Prostate gland (tissue), 2 donors: ENCODE measurements at regions not wholly inside any gene's neighbourhood (a gene's known extent, or its start where the extent isn't known, plus 50 kb on each side); places are given as distances from the start of the nearest gene placed in this dataset.

ENCODE experiments used
- DNase-seq: peaks from one replicate; pipeline ENCODE4 v3.0.0-alpha.2; 2019; ENCODE audit warnings: low spot score
- H3K27ac ChIP-seq, 2 donors: fragments of 200-600 bp; sonication (generic); 2 replicates each; pipeline ENCODE4 v1.5.1; 2017 to 2019
- H3K27me3 ChIP-seq: fragments of 200-600 bp; sonication (generic); replicated peaks from 2 replicates; pipeline ENCODE4 v1.5.1; 2019; ENCODE audit not compliant: insufficient read depth
- H3K36me3 ChIP-seq, 2 donors: fragments of 200-600 bp; sonication (generic); 1 replicate in 1 of 2; 2 replicates in 1 of 2; pipeline versions ENCODE4 v1.5.1 to v1.8.1; 2017 to 2019
- H3K4me1 ChIP-seq: fragments of 200-600 bp; sonication (generic); replicated peaks from 2 replicates; pipeline ENCODE4 v1.5.1; 2019
- H3K4me3 ChIP-seq, 2 donors: fragments of 200-600 bp; sonication (generic); 2 replicates each; pipeline ENCODE4 v1.5.1; 2017 to 2019
- H3K9me3 ChIP-seq: fragments of 200-600 bp; sonication (generic); 2 replicates; pipeline ENCODE4 v1.5.1; 2017
- CTCF ChIP-seq, 4 experiments: fragments of 200-600 bp in 2 of 4; fragments of 450-650 bp in 2 of 4; sonication (generic) in 2 of 4; IDR thresholded peaks; 1 replicate in 3 of 4; 2 replicates in 1 of 4; pipeline ENCODE4 v1.5.1; 2016 to 2019; ENCODE audit warnings: antibody characterized with exemption in 4 of 4, mild to moderate bottlenecking in 2 of 4, moderate library complexity in 2 of 4
- POLR2A ChIP-seq: fragments of 450-650 bp; IDR thresholded peaks from one replicate; pipeline ENCODE4 v1.6.1; 2016; ENCODE audit warnings: antibody characterized with exemption, mild to moderate bottlenecking
- POLR2AphosphoS5 ChIP-seq: sonication (generic); formaldehyde crosslinking; IDR thresholded peaks from one replicate; pipeline ENCODE4 v1.6.1; 2017; ENCODE audit warnings: antibody characterized with exemption
- WGBS: methylation state at CpG from one replicate; pipeline ENCODE4 v1.1.5; 2018; 5-methylcytosine and 5-hydroxymethylcytosine counted together
- intact Hi-C: fragments of 100-400 bp; cut with DNase I; formaldehyde crosslinking; loops from one replicate; pipeline ENCODE4 v1.14.2; 2022

GRCh38 chr11:32328392-32328791, 106.9 kb downstream of the WT1 start:
- 78% methylated on average over 1 of the region's 1 CpG for WGBS
- no peak overlapping the region for H3K27ac ChIP-seq
- no peaks in the 10 kb centered on the region for H3K9me3 ChIP-seq
- TF ChIP-seq CTCF (IDR thresholded peaks at IDR 0.05) (no peak), POLR2AphosphoS5 (no peak), POLR2A (no peak)
- H3K27me3 ChIP-seq: no peaks in the 10 kb centered on the region
- no peak overlapping the region for H3K4me3 ChIP-seq
- H3K4me1 ChIP-seq: no peaks in the 10 kb centered on the region
- H3K36me3 ChIP-seq: no peaks in the 10 kb centered on the region
- DNase-seq: no peak
- intact Hi-C loops: loop anchor here (10.0 kb wide), 1 partner anchor 286 kb away; no protein-coding TSS in a partner anchor

GRCh38 chr11:32331098-32331497, 104.2 kb downstream of the WT1 start:
- TF ChIP-seq POLR2A (no peak), POLR2AphosphoS5 (no peak), CTCF (IDR thresholded peaks at IDR 0.05) (no peak)
- 68% methylated on average over 10 of the region's 10 CpGs for WGBS
- intact Hi-C loops: no loop called here
- Histone ChIP-seq H3K4me1 (no peaks in the 10 kb centered on the region), H3K4me3 (no peak overlapping the region), H3K27me3 (no peaks in the 10 kb centered on the region), H3K27ac (no peak overlapping the region), H3K36me3 (no peaks in the 10 kb centered on the region), H3K9me3 (no peaks in the 10 kb centered on the region)
- DNase-seq: no peak

- WGBS: 69% methylated on average over 1 of the region's 1 CpG
- H3K9me3 ChIP-seq: no peaks in the 10 kb centered on the region
- intact Hi-C loops: no loop called here
- H3K36me3 ChIP-seq: no peaks in the 10 kb centered on the region
- no peaks in the 10 kb centered on the region for H3K4me1 ChIP-seq
- TF ChIP-seq POLR2A (no peak), POLR2AphosphoS5 (no peak), CTCF (IDR thresholded peaks at IDR 0.05) (no peak)
- H3K27ac ChIP-seq: peak overlapping the region in 1 of 2 donors; percentile 42
- H3K4me3 ChIP-seq: no peak overlapping the region
- H3K27me3 ChIP-seq: no peaks in the 10 kb centered on the region
- DNase-seq: no peak
Measured at GRCh38 chr11:32331792-32332191, 103.5 kb downstream of the WT1 start.

GRCh38 chr11:32332990-32333319, 102.4 kb downstream of the WT1 start:
- DNase-seq: no peak
- Histone ChIP-seq H3K27ac (peak overlapping the region in 1 of 2 donors; percentile 42), H3K27me3 (no peaks in the 10 kb centered on the region), H3K4me1 (no peaks in the 10 kb centered on the region), H3K4me3 (peak overlapping the region; percentile 5 to 29), H3K36me3 (no peaks in the 10 kb centered on the region), H3K9me3 (no peaks in the 10 kb centered on the region)
- intact Hi-C loops: no loop called here
- WGBS: 12% methylated on average over 14 of the region's 14 CpGs
- TF ChIP-seq CTCF (IDR thresholded peaks at IDR 0.05) (no peak), POLR2A (no peak), POLR2AphosphoS5 (no peak)

- Histone ChIP-seq H3K4me1 (no peaks in the 10 kb centered on the region), H3K4me3 (peak overlapping the region; percentile 5 to 29), H3K9me3 (no peaks in the 10 kb centered on the region), H3K36me3 (no peaks in the 10 kb centered on the region), H3K27me3 (no peaks in the 10 kb centered on the region), H3K27ac (peak overlapping the region in 1 of 2 donors; percentile 42)
- intact Hi-C loops: no loop called here
- no peak for TF ChIP-seq CTCF (IDR thresholded peaks at IDR 0.05)
- TF ChIP-seq POLR2AphosphoS5: no peak
- TF ChIP-seq POLR2A: no peak
- WGBS: 28% methylated on average over 42 of the region's 57 CpGs
- peak; percentile 51 for DNase-seq
Measured at GRCh38 chr11:32333320-32333991, 101.9 kb downstream of the WT1 start.
